ENCODE measurements at regions not wholly inside any gene's neighbourhood (a gene's known extent, or its start where the extent isn't known, plus 50 kb on each side); places are given as distances from the start of the nearest gene placed in this dataset.

GRCh38 chr20:9981829-9982228, 53.0 kb upstream of the ANKEF1 start:
- no peak for DNase-seq (ENCODE audit: low read depth)

- peak; percentile 33 for DNase-seq (ENCODE audit: low read depth)
Measured at GRCh38 chr20:9978397-9979004, 56.3 kb upstream of the ANKEF1 start.

- DNase-seq (ENCODE audit: low read depth) = no peak
Measured at GRCh38 chr20:9977629-9978028, 57.2 kb upstream of the ANKEF1 start.

- no peak for DNase-seq (ENCODE audit: low read depth)
Measured at GRCh38 chr20:9974324-9974723, 60.5 kb upstream of the ANKEF1 start.

GRCh38 chr20:9971746-9972145, 63.0 kb upstream of the ANKEF1 start:
- no peak for DNase-seq (ENCODE audit: low read depth)

GRCh38 chr20:9969626-9970025, 65.2 kb upstream of the ANKEF1 start:
- DNase-seq (ENCODE audit: low read depth) = no peak

- no peak for DNase-seq (ENCODE audit: low read depth)
Measured at GRCh38 chr20:9968015-9968414, 66.8 kb upstream of the ANKEF1 start.

GRCh38 chr20:9966966-9967365, 67.8 kb upstream of the ANKEF1 start:
- no peak for DNase-seq (ENCODE audit: low read depth)

- no peak for DNase-seq (ENCODE audit: low read depth)
Measured at GRCh38 chr20:9963029-9963428, 71.8 kb upstream of the ANKEF1 start.

- no peak for DNase-seq (ENCODE audit: low read depth)
Measured at GRCh38 chr20:9958693-9959092, 76.1 kb upstream of the ANKEF1 start.

- no peak for DNase-seq (ENCODE audit: low read depth)
Measured at GRCh38 chr20:9955646-9956045, 79.1 kb upstream of the ANKEF1 start.

- DNase-seq (ENCODE audit: low read depth) = no peak
Measured at GRCh38 chr20:9949563-9949962, 85.2 kb upstream of the ANKEF1 start.

- DNase-seq (ENCODE audit: low read depth) = no peak
Measured at GRCh38 chr20:9945408-9945807, 89.4 kb upstream of the ANKEF1 start.

GRCh38 chr20:9942736-9943135, 92.1 kb upstream of the ANKEF1 start:
- no peak for DNase-seq (ENCODE audit: low read depth)

- no peak for DNase-seq (ENCODE audit: low read depth)
Measured at GRCh38 chr20:9940329-9940728, 94.5 kb upstream of the ANKEF1 start.

- DNase-seq (ENCODE audit: low read depth) = no peak
Measured at GRCh38 chr20:9939231-9939630, 95.6 kb upstream of the ANKEF1 start.

- DNase-seq (ENCODE audit: low read depth) = no peak
Measured at GRCh38 chr20:9935285-9935684, 96.4 kb upstream of the PAK5 start.

- DNase-seq (ENCODE audit: low read depth) = no peak
Measured at GRCh38 chr20:9930142-9930541, 91.3 kb upstream of the PAK5 start.

- DNase-seq (ENCODE audit: low read depth) = no peak
Measured at GRCh38 chr20:9928955-9929354, 90.1 kb upstream of the PAK5 start.

- no peak for DNase-seq (ENCODE audit: low read depth)
Measured at GRCh38 chr20:9928281-9928737, 89.4 kb upstream of the PAK5 start.

- DNase-seq (ENCODE audit: low read depth) = no peak
Measured at GRCh38 chr20:9927224-9927623, 88.3 kb upstream of the PAK5 start.

- DNase-seq (ENCODE audit: low read depth) = no peak
Measured at GRCh38 chr20:9926476-9926875, 87.6 kb upstream of the PAK5 start.

- DNase-seq (ENCODE audit: low read depth) = no peak
Measured at GRCh38 chr20:9926007-9926406, 87.1 kb upstream of the PAK5 start.

- DNase-seq (ENCODE audit: low read depth) = no peak
Measured at GRCh38 chr20:9923648-9924047, 84.8 kb upstream of the PAK5 start.

GRCh38 chr20:9920866-9921265, 82.0 kb upstream of the PAK5 start:
- DNase-seq (ENCODE audit: low read depth) = no peak
